A673 (cell line): ENCODE measurements at regions not wholly inside any gene's neighbourhood (a gene's known extent, or its start where the extent isn't known, plus 50 kb on each side); places are given as distances from the start of the nearest gene placed in this dataset.

ENCODE experiments used
- BruUV-seq: library from RNA; stranded (reverse); fragments of 400-500 nt; replicated peaks from 2 replicates; lab custom pipeline; 2021; lab: Mats Ljungman, UMichigan
- CTCF ChIA-PET: fragments of 300-600 bp; sonication (Branson Sonifier 250); formaldehyde crosslinking; loops from one replicate; lab custom pipeline; 2022; ENCODE audit warnings: antibody characterized with exemption; lab: Charles Lee
- POLR2A ChIA-PET: fragments of 300-600 bp; sonication (Branson Sonifier 250); formaldehyde crosslinking; loops from one replicate; lab custom pipeline; 2022; ENCODE audit warnings: antibody characterized with exemption; ENCODE audit not compliant: low non-redundant PET; lab: Charles Lee
- DNase-seq: peaks from one replicate; pipeline ENCODE4 v3.0.0-alpha.2; 2015; ENCODE audit warnings: low spot score
- H3K27ac ChIP-seq: fragments of 200-600 bp; sonication (generic); 2 replicates; pipeline ENCODE4 v1.5.1; 2016; ENCODE audit warnings: mixed run types, low read depth, mild to moderate bottlenecking, mixed read lengths, antibody characterized with exemption, low read length; ENCODE audit not compliant: poor library complexity, severe bottlenecking
- H3K27me3 ChIP-seq: fragments of 200-600 bp; sonication (generic); replicated peaks from 2 replicates; pipeline ENCODE4 v1.6.1; 2017; ENCODE audit warnings: mixed run types, low read depth, mild to moderate bottlenecking, mixed read lengths, antibody characterized with exemption, low read length; ENCODE audit not compliant: insufficient read depth, poor library complexity
- H3K36me3 ChIP-seq: fragments of 200-600 bp; sonication (generic); 2 replicates; pipeline ENCODE4 v1.6.1; 2016; ENCODE audit warnings: mixed run types, mild to moderate bottlenecking, mixed read lengths, antibody characterized with exemption, low read length; ENCODE audit not compliant: insufficient read depth, poor library complexity, severe bottlenecking
- H3K4me1 ChIP-seq: fragments of 200-600 bp; sonication (generic); 2 replicates; pipeline ENCODE4 v1.6.1; 2017; ENCODE audit warnings: mixed run types, mild to moderate bottlenecking, mixed read lengths, antibody characterized with exemption, low read length; ENCODE audit not compliant: insufficient read depth, poor library complexity, severe bottlenecking
- H3K4me3 ChIP-seq: fragments of 200-600 bp; sonication (generic); 2 replicates; pipeline ENCODE4 v1.5.1; 2016; ENCODE audit warnings: low read depth, mixed run types, mild to moderate bottlenecking, mixed read lengths, low read length; ENCODE audit not compliant: poor library complexity, severe bottlenecking
- H3K9me3 ChIP-seq: fragments of 200-600 bp; sonication (generic); 2 replicates; pipeline ENCODE4 v1.6.1; 2016; ENCODE audit warnings: mixed run types, low read depth, mild to moderate bottlenecking, mixed read lengths, antibody characterized with exemption, low read length; ENCODE audit not compliant: poor library complexity, severe bottlenecking
- EZH2 ChIP-seq: fragments of 200-600 bp; sonication (generic); IDR thresholded peaks from 2 replicates; pipeline ENCODE4 v1.6.1; 2017; ENCODE audit warnings: borderline replicate concordance, low read depth, mild to moderate bottlenecking, mixed read lengths, antibody characterized with exemption, low read length; ENCODE audit not compliant: poor library complexity, severe bottlenecking
- intact Hi-C: fragments of 100-400 bp; cut with micrococcal nuclease; formaldehyde crosslinking; loops from one replicate; pipeline ENCODE4 v1.10.0; 2022; ENCODE audit not compliant: unreplicated experiment
- TF ChIP-seq, protein P1 (sequence below): fragments of 300-800, 200-600 bp; sonication (generic); conservative IDR thresholded peaks from 2 replicates; pipeline ENCODE4 v1.5.1; 2017; ENCODE audit warnings: low read depth, mild to moderate bottlenecking, antibody characterized with exemption, low read length, moderate library complexity, mixed read lengths

GRCh38 chr1:193306430-193306829 lies 120.0 kb upstream of the B3GALT2 start:
- ChIA-PET CTCF (no interaction called here), POLR2A (no interaction called here)

More at GRCh38 chr1:193306430-193306829, 120.0 kb upstream of the B3GALT2 start:
- Histone ChIP-seq H3K4me3 (no peak overlapping the region), H3K27ac (no peak overlapping the region), H3K4me1 (no peaks in the 10 kb centered on the region), H3K9me3 (no peaks in the 10 kb centered on the region), H3K27me3 (no peaks in the 10 kb centered on the region), H3K36me3 (no peaks in the 10 kb centered on the region)
- no peak for DNase-seq
- TF ChIP-seq, protein P1, sequence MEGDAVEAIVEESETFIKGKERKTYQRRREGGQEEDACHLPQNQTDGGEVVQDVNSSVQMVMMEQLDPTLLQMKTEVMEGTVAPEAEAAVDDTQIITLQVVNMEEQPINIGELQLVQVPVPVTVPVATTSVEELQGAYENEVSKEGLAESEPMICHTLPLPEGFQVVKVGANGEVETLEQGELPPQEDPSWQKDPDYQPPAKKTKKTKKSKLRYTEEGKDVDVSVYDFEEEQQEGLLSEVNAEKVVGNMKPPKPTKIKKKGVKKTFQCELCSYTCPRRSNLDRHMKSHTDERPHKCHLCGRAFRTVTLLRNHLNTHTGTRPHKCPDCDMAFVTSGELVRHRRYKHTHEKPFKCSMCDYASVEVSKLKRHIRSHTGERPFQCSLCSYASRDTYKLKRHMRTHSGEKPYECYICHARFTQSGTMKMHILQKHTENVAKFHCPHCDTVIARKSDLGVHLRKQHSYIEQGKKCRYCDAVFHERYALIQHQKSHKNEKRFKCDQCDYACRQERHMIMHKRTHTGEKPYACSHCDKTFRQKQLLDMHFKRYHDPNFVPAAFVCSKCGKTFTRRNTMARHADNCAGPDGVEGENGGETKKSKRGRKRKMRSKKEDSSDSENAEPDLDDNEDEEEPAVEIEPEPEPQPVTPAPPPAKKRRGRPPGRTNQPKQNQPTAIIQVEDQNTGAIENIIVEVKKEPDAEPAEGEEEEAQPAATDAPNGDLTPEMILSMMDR, result no peak
- no peak for TF ChIP-seq EZH2
- no TSS peak for BruUV-seq
- intact Hi-C loops, result no loop called here
